ENCODE measurements at regions not wholly inside any gene's neighbourhood (a gene's known extent, or its start where the extent isn't known, plus 50 kb on each side); places are given as distances from the start of the nearest gene placed in this dataset.

GRCh38 chr19:31956771-31957392 is 388.5 kb upstream of the ZNF507 start:
- TF ChIP-seq POLR2A (IDR thresholded peaks at IDR 0.05) (no peak), POLR2AphosphoS5 (IDR thresholded peaks at IDR 0.05) (no peak)
- TF ChIP-seq, protein P1, sequence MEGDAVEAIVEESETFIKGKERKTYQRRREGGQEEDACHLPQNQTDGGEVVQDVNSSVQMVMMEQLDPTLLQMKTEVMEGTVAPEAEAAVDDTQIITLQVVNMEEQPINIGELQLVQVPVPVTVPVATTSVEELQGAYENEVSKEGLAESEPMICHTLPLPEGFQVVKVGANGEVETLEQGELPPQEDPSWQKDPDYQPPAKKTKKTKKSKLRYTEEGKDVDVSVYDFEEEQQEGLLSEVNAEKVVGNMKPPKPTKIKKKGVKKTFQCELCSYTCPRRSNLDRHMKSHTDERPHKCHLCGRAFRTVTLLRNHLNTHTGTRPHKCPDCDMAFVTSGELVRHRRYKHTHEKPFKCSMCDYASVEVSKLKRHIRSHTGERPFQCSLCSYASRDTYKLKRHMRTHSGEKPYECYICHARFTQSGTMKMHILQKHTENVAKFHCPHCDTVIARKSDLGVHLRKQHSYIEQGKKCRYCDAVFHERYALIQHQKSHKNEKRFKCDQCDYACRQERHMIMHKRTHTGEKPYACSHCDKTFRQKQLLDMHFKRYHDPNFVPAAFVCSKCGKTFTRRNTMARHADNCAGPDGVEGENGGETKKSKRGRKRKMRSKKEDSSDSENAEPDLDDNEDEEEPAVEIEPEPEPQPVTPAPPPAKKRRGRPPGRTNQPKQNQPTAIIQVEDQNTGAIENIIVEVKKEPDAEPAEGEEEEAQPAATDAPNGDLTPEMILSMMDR (IDR thresholded peaks at IDR 0.05) = no peak

Data from gastroesophageal sphincter (tissue), 3 donors.